ENCODE measurements at regions not wholly inside any gene's neighbourhood (a gene's known extent, or its start where the extent isn't known, plus 50 kb on each side); places are given as distances from the start of the nearest gene placed in this dataset.

GRCh38 chr1:79827446-79827845 is 820.9 kb upstream of the ADGRL4 start:
- no peak for ATAC-seq
- DNase-seq, result no peak
- intact Hi-C loops (cut with DNase I), result no loop called here
- no peak overlapping the region for H3K27ac ChIP-seq
- no peaks in the 10 kb centered on the region for H3K36me3 ChIP-seq
- H3K27me3 ChIP-seq, result no peaks in the 10 kb centered on the region
- H3K4me1 ChIP-seq, result no peaks in the 10 kb centered on the region
- H3K9me3 ChIP-seq, result peaks cover 0 to 11% (median 0%) of the 10 kb centered on the region in 11 donors
- no peak overlapping the region for H3K4me3 ChIP-seq
- WGBS, 2 donors, result 70 to 77% methylated on average over 2 of the region's 2 CpGs
- TF ChIP-seq, protein P1, sequence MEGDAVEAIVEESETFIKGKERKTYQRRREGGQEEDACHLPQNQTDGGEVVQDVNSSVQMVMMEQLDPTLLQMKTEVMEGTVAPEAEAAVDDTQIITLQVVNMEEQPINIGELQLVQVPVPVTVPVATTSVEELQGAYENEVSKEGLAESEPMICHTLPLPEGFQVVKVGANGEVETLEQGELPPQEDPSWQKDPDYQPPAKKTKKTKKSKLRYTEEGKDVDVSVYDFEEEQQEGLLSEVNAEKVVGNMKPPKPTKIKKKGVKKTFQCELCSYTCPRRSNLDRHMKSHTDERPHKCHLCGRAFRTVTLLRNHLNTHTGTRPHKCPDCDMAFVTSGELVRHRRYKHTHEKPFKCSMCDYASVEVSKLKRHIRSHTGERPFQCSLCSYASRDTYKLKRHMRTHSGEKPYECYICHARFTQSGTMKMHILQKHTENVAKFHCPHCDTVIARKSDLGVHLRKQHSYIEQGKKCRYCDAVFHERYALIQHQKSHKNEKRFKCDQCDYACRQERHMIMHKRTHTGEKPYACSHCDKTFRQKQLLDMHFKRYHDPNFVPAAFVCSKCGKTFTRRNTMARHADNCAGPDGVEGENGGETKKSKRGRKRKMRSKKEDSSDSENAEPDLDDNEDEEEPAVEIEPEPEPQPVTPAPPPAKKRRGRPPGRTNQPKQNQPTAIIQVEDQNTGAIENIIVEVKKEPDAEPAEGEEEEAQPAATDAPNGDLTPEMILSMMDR (IDR thresholded peaks at IDR 0.05), result no peak

DNA sequence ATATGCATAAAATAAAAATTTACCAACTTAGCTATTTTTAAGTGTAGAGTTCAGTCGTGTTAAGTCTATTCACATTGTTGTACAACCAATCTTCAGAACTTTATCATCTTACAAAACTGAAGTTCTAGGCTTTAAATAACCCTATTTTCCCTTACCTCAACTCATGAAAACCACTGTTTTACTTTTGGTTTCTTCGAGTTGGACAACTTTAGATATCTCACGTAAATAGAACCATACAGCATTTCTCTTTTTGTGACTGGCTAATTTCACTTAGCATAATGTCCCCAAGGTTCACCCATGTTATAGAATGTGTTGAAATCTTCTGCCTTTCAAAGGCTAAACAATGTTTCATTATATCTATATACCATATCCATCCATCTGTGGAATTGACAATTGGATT is 819.0 kb upstream of the ADGRL4 start:
- DNase-seq, result no peak
- Histone ChIP-seq H3K9me3 (peaks cover 0 to 11% (median 0%) of the 10 kb centered on the region in 11 donors), H3K4me1 (no peaks in the 10 kb centered on the region), H3K36me3 (no peaks in the 10 kb centered on the region), H3K27me3 (no peaks in the 10 kb centered on the region), H3K27ac (no peak overlapping the region), H3K4me3 (no peak overlapping the region)
- no peak for ATAC-seq
- TF ChIP-seq, protein P1 (IDR thresholded peaks at IDR 0.05), result no peak
- intact Hi-C loops (cut with DNase I), result no loop called here
- WGBS, 2 donors, result 84 to 86% methylated on average over 3 of the region's 3 CpGs

DNA sequence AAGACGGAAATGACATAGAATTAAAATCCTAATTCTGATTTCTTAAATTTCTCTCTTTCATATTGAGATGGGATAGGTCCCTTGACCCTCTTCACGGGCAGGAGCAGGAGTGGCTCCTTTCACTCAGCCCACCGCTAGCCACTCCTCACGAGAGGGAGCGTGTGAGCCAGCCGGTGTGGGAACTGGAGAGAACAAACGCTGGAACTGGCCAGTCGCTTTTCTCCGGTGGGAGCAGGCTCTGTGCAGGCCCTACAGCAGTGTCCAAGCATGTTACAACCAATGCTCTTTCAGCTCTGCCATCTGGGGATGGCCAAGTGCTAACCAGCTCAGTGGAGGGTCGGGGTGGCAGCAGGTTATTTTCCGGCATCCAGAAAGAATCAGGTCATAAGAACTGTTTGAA is 815.5 kb upstream of the ADGRL4 start:
- H3K4me1 ChIP-seq, result no peaks in the 10 kb centered on the region
- H3K36me3 ChIP-seq, result no peaks in the 10 kb centered on the region
- H3K27me3 ChIP-seq, result no peaks in the 10 kb centered on the region
- no peak overlapping the region for H3K4me3 ChIP-seq
- H3K27ac ChIP-seq, result no peak overlapping the region
- H3K9me3 ChIP-seq, result no peaks in the 10 kb centered on the region
- intact Hi-C loops (cut with DNase I), result no loop called here
- DNase-seq, result no peak
- no peak for ATAC-seq
- TF ChIP-seq, protein P1 (IDR thresholded peaks at IDR 0.05), result no peak
- WGBS, 2 donors, result 92 to 94% methylated on average over 11 of the region's 11 CpGs

DNA sequence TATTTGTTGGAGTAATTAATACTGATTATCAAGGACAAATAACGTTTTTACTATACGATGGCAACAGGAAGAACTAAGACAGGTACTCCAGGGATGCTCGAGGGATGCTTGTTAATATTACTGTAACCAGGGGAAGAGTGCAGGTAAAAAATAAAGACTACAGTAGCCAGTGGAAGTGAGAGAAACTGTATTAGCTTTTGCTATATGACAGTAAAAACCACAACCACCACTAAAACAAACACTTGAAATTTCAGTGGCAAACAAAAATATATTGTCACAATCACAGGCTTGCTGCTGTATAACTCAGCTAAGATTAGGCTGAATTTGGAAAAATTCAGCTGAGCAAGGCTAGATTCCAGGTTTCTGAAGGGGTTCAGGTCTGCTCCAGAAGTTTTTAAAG is 812.6 kb upstream of the ADGRL4 start:
- ATAC-seq (no peak), DNase-seq (no peak)
- H3K4me3 ChIP-seq, result no peak overlapping the region
- intact Hi-C loops (cut with DNase I), result no loop called here
- no peak overlapping the region for H3K27ac ChIP-seq
- no peaks in the 10 kb centered on the region for H3K27me3 ChIP-seq
- no peaks in the 10 kb centered on the region for H3K36me3 ChIP-seq
- 81 to 88% methylated on average over 3 of the region's 3 CpGs for WGBS, 2 donors
- H3K9me3 ChIP-seq, result no peaks in the 10 kb centered on the region
- no peaks in the 10 kb centered on the region for H3K4me1 ChIP-seq
- TF ChIP-seq, protein P1 (IDR thresholded peaks at IDR 0.05), result no peak
